IMR-90 (cell line): ENCODE measurements at regions not wholly inside any gene's neighbourhood (a gene's known extent, or its start where the extent isn't known, plus 50 kb on each side); places are given as distances from the start of the nearest gene placed in this dataset.
A peak's percentile ranks its signal among the peaks of the same experiment; 100 is the strongest.

Experiments
- ATAC-seq: fragments of 200-7000 bp; cut with Tn5 transposase; 2 replicates; pipeline ENCODE4 v1.9.1; 2020; ENCODE audit warnings: low read depth, mild to moderate bottlenecking, moderate library complexity
- BruUV-seq: library from RNA; stranded (reverse); fragments of 400-500 nt; replicated peaks from 2 replicates; lab custom pipeline; 2021; lab: Mats Ljungman, UMichigan
- CTCF ChIA-PET: fragments of 300-600 bp; formaldehyde crosslinking; extraction: SDS; loops from one replicate; lab custom pipeline; 2021; ENCODE audit warnings: antibody characterized with exemption; lab: Yijun Ruan, JAX
- POLR2A ChIA-PET: fragments of 300-600 bp; sonication (Branson Sonifier 250); formaldehyde crosslinking; loops from one replicate; lab custom pipeline; 2022; ENCODE audit warnings: antibody characterized with exemption; ENCODE audit not compliant: unreplicated experiment; lab: Charles Lee
- DNase-seq: peaks from one replicate; pipeline ENCODE4 v3.0.0; 2013
- H2AFZ ChIP-seq: replicated peaks from 2 replicates; pipeline ENCODE3; 2013; ENCODE audit warnings: low read length, mild to moderate bottlenecking; ENCODE audit not compliant: poor library complexity
- H2AK5ac ChIP-seq: 2 replicates; pipeline ENCODE4 v1.6.1; 2013; ENCODE audit warnings: low read depth, low read length, inconsistent platforms
- H2AK9ac ChIP-seq: replicated peaks from 2 replicates; pipeline ENCODE3; 2013; ENCODE audit warnings: mild to moderate bottlenecking, low read depth, low read length, moderate library complexity; ENCODE audit not compliant: poor library complexity
- H2BK120ac ChIP-seq: 2 replicates; pipeline ENCODE4 v1.6.1; 2013; ENCODE audit warnings: low read depth, low read length, inconsistent platforms
- H2BK15ac ChIP-seq: 3 replicates; pipeline ENCODE4 v1.6.1; 2013; ENCODE audit warnings: low read depth, low read length, inconsistent platforms
- H2BK20ac ChIP-seq: 2 replicates; pipeline ENCODE4 v1.6.1; 2013; ENCODE audit warnings: low read depth, mild to moderate bottlenecking, inconsistent platforms, low read length, moderate library complexity
- H2BK5ac ChIP-seq: 2 replicates; pipeline ENCODE4 v1.6.1; 2013; ENCODE audit warnings: mild to moderate bottlenecking, low read depth, low read length, inconsistent platforms; ENCODE audit not compliant: poor library complexity, severe bottlenecking
- H3K14ac ChIP-seq: replicated peaks from 2 replicates; pipeline ENCODE4 v1.6.1; 2013; ENCODE audit warnings: low read depth, low read length, inconsistent platforms
- H3K18ac ChIP-seq: 2 replicates; pipeline ENCODE4 v1.6.1; 2013; ENCODE audit warnings: low read depth, low read length, control low read depth
- H3K23ac ChIP-seq: 2 replicates; pipeline ENCODE4 v1.6.1; 2013; ENCODE audit warnings: low read depth, low read length, inconsistent platforms
- H3K27ac ChIP-seq: 2 replicates; pipeline ENCODE4 v1.5.1; 2013; ENCODE audit warnings: mild to moderate bottlenecking, control low read depth, low read length; ENCODE audit not compliant: insufficient read depth
- H3K27me3 ChIP-seq: 2 replicates; pipeline ENCODE4 v1.6.1; 2013; ENCODE audit warnings: low read length; ENCODE audit not compliant: control insufficient read depth, insufficient read depth
- H3K36me3 ChIP-seq: 2 replicates; pipeline ENCODE4 v1.6.1; 2013; ENCODE audit warnings: low read length, mixed read lengths; ENCODE audit not compliant: control insufficient read depth, insufficient read depth
- H3K4ac ChIP-seq: 2 replicates; pipeline ENCODE4 v1.6.1; 2013; ENCODE audit warnings: low read depth, low read length, inconsistent platforms
- H3K4me1 ChIP-seq: 2 replicates; pipeline ENCODE4 v1.6.1; 2013; ENCODE audit warnings: low read length, mixed read lengths; ENCODE audit not compliant: control insufficient read depth, insufficient read depth
- H3K4me2 ChIP-seq: 2 replicates; pipeline ENCODE4 v1.6.1; 2013; ENCODE audit warnings: low read depth, mild to moderate bottlenecking, control low read depth, low read length, moderate library complexity
- H3K4me3 ChIP-seq: 2 replicates; pipeline ENCODE4 v1.5.1; 2013; ENCODE audit warnings: low read depth, mild to moderate bottlenecking, control low read depth, low read length, moderate library complexity; ENCODE audit not compliant: insufficient read depth
- H3K56ac ChIP-seq: 2 replicates; pipeline ENCODE4 v1.6.1; 2013; ENCODE audit warnings: low read length, inconsistent platforms; ENCODE audit not compliant: insufficient read depth; ENCODE audit errors: extremely low read depth
- H3K79me1 ChIP-seq, 2 experiments: 2 replicates each; pipeline ENCODE4 v1.6.1; 2013; ENCODE audit warnings: low read length in 2 of 2, inconsistent platforms in 1 of 2, low read depth in 1 of 2
- H3K9ac ChIP-seq: 2 replicates; pipeline ENCODE4 v1.6.1; 2013; ENCODE audit warnings: low read depth, low read length, control low read depth
- H3K9me1 ChIP-seq: 2 replicates; pipeline ENCODE4 v1.6.1; 2013; ENCODE audit warnings: low read length, inconsistent platforms; ENCODE audit not compliant: insufficient read depth
- H3K9me3 ChIP-seq: 2 replicates; pipeline ENCODE4 v1.6.1; 2013; ENCODE audit warnings: low read length; ENCODE audit not compliant: control insufficient read depth, insufficient read depth
- H4K20me1 ChIP-seq: 2 replicates; pipeline ENCODE4 v1.6.1; 2013; ENCODE audit warnings: low read length, inconsistent platforms; ENCODE audit not compliant: insufficient read depth
- H4K5ac ChIP-seq: 2 replicates; pipeline ENCODE4 v1.6.1; 2013; ENCODE audit warnings: mild to moderate bottlenecking, low read depth, low read length, control low read depth
- H4K8ac ChIP-seq, 2 experiments: 2 replicates each; pipeline ENCODE4 v1.6.1; 2013; ENCODE audit warnings: low read depth in 2 of 2, low read length in 2 of 2, control low read depth in 1 of 2, inconsistent platforms in 1 of 2
- H4K91ac ChIP-seq: 2 replicates; pipeline ENCODE4 v1.6.1; 2013; ENCODE audit warnings: low read depth, low read length, inconsistent platforms; ENCODE audit not compliant: insufficient read depth
- BHLHE40 ChIP-seq: fragments of 150-350 bp; IDR thresholded peaks from 2 replicates; pipeline ENCODE4 v1.6.1; 2016; ENCODE audit warnings: mild to moderate bottlenecking, low read depth, low read length
- CEBPB ChIP-seq: IDR thresholded peaks from 2 replicates; pipeline ENCODE4 v1.6.1; 2012; ENCODE audit warnings: low read depth, low read length, improper control_type of control experiment
- CHD1 ChIP-seq: IDR thresholded peaks from 2 replicates; pipeline ENCODE4 v1.6.1; 2012; ENCODE audit warnings: low read depth, low read length, improper control_type of control experiment
- ELK1 ChIP-seq: fragments of 150-350 bp; IDR thresholded peaks from 2 replicates; pipeline ENCODE4 v1.6.1; 2016; ENCODE audit warnings: low read depth, mild to moderate bottlenecking, low read length, moderate library complexity, borderline replicate concordance
- FOS ChIP-seq: fragments of 150-350 bp; IDR thresholded peaks from 2 replicates; pipeline ENCODE4 v1.6.1; 2016; ENCODE audit warnings: low read depth, low read length
- MAFK ChIP-seq: IDR thresholded peaks from 2 replicates; pipeline ENCODE4 v1.6.1; 2012; ENCODE audit warnings: low read depth, low read length, improper control_type of control experiment
- MAZ ChIP-seq: IDR thresholded peaks from 2 replicates; pipeline ENCODE4 v1.6.1; 2012; ENCODE audit warnings: low read depth, mild to moderate bottlenecking, low read length, improper control_type of control experiment, moderate library complexity, borderline replicate concordance
- MXI1 ChIP-seq: IDR thresholded peaks from 2 replicates; pipeline ENCODE4 v1.6.1; 2012; ENCODE audit warnings: low read depth, mild to moderate bottlenecking, low read length, moderate library complexity, borderline replicate concordance
- NFE2L2 ChIP-seq: fragments of 150-350 bp; IDR thresholded peaks from 2 replicates; pipeline ENCODE4 v1.6.1; 2016; ENCODE audit warnings: low read depth, mild to moderate bottlenecking, low read length
- POLR2A ChIP-seq: IDR thresholded peaks from 2 replicates; pipeline ENCODE4 v1.6.1; 2012; ENCODE audit warnings: mild to moderate bottlenecking, low read depth, low read length
- RAD21 ChIP-seq: IDR thresholded peaks from 2 replicates; pipeline ENCODE4 v1.6.1; 2012; ENCODE audit warnings: low read length, improper control_type of control experiment
- RCOR1 ChIP-seq: IDR thresholded peaks from 2 replicates; pipeline ENCODE4 v1.6.1; 2012; ENCODE audit warnings: mild to moderate bottlenecking, low read length, improper control_type of control experiment; ENCODE audit not compliant: insufficient replicate concordance
- RFX5 ChIP-seq: IDR thresholded peaks from 2 replicates; pipeline ENCODE4 v1.8.0; 2012; ENCODE audit warnings: low read depth, mild to moderate bottlenecking, low read length, moderate library complexity
- SMC3 ChIP-seq: fragments of 150-350 bp; IDR thresholded peaks from 2 replicates; pipeline ENCODE4 v1.6.1; 2016; ENCODE audit warnings: low read depth, mild to moderate bottlenecking, antibody characterized with exemption, low read length, moderate library complexity
- USF2 ChIP-seq: fragments of 150-350 bp; IDR thresholded peaks from 2 replicates; pipeline ENCODE4 v1.6.1; 2017; ENCODE audit warnings: mild to moderate bottlenecking, antibody characterized with exemption, low read length, low read depth
- WGBS, 2 experiments: methylation state at CpG; one replicate each; pipeline versions ENCODE4 v1.1.5 to v1.1.7; 2013; ENCODE audit warnings: missing lambda C conversion rate in 2 of 2; ENCODE audit not compliant: insufficient read length in 1 of 2; ENCODE audit errors: extremely low coverage in 2 of 2; 5-methylcytosine and 5-hydroxymethylcytosine counted together
- dilution Hi-C: fragments of 300-500 bp; cut with HindIII; formaldehyde crosslinking; loops from one replicate; pipeline ENCODE4 v1.14.3; 2018; ENCODE audit warnings: low sequenced_read_pairs; ENCODE audit not compliant: unreplicated experiment
- in situ Hi-C: fragments of 300-500 bp; cut with MboI; formaldehyde crosslinking; loops from 3 replicates; pipeline ENCODE4 v1.14.3; 2019; ENCODE audit warnings: low sequenced_read_pairs, inconsistent platforms, mixed read lengths
- intact Hi-C: fragments of 100-400 bp; cut with micrococcal nuclease; formaldehyde crosslinking; loops from 2 replicates; pipeline ENCODE4 v1.10.0; 2022
- TF ChIP-seq, protein P1 (sequence below): conservative IDR thresholded peaks from 2 replicates; pipeline ENCODE4 v1.5.1; 2012; ENCODE audit warnings: mild to moderate bottlenecking, low read depth, low read length, improper control_type of control experiment

DNA sequence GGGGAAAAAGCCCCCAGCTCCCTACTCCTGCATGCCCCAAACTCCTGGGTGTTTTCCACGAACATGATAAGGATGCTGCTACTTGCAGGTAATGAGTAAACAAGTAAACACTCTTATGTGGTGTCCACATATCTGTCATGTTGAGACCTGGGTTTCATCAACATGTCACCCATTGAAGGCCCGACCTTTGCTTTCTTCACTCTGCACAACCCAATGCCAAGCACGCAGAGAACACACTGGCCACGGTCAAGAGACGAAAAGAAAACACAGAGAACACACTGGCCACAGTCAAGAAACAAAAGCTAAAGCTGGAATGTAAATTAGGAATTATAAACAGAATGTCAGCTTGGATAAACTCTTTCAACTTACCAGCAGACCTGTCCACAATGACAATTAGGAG lies 143.1 kb downstream of the TTC32 start:
- H3K79me1 ChIP-seq, result no peaks in the 10 kb centered on the region

More for the DNA sequence above, 143.1 kb downstream of the TTC32 start:
- no peak overlapping the region for H4K91ac ChIP-seq
- no peaks in the 10 kb centered on the region for H3K9me3 ChIP-seq
- no peak for ATAC-seq
- no peak overlapping the region for H4K5ac ChIP-seq
- no peak overlapping the region for H3K18ac ChIP-seq
- no peak overlapping the region for H2AK9ac ChIP-seq
- H3K56ac ChIP-seq, result no peak overlapping the region
- DNase-seq, result no peak
- in situ Hi-C loops (no loop called here), intact Hi-C loops (no loop called here), dilution Hi-C loops (no loop called here)
- no peak overlapping the region for H2BK20ac ChIP-seq
- no CpG with 5 or more reads among the region's 5 CpGs for WGBS, 2 experiments
- no peak overlapping the region for H2AFZ ChIP-seq
- H3K9me1 ChIP-seq, result peaks cover 3% of the 10 kb centered on the region; the same call in 1 of the 2 replicates
- no peak overlapping the region for H2AK5ac ChIP-seq
- no peak overlapping the region for H2BK120ac ChIP-seq
- no peak overlapping the region for H3K23ac ChIP-seq
- no peak overlapping the region for H3K4ac ChIP-seq
- no TSS peak for BruUV-seq
- no peak overlapping the region for H2BK5ac ChIP-seq
- no peak overlapping the region for H3K4me3 ChIP-seq
- no peak overlapping the region for H3K9ac ChIP-seq
- H4K8ac ChIP-seq, result no peak overlapping the region
- ChIA-PET CTCF (no interaction called here), POLR2A (no interaction called here)
- no peak overlapping the region for H3K4me2 ChIP-seq
- no peaks in the 10 kb centered on the region for H3K27me3 ChIP-seq
- H3K4me1 ChIP-seq, result peaks cover 8% of the 10 kb centered on the region
- H3K14ac ChIP-seq, result 0 out of 2 replicates have a peak overlapping the region, but pooled peaks have one; percentile 9
- no peak overlapping the region for H3K27ac ChIP-seq
- TF ChIP-seq MXI1, result no peak
- TF ChIP-seq FOS, result no peak
- no peak for TF ChIP-seq USF2
- no peak for TF ChIP-seq MAZ
- TF ChIP-seq CEBPB, result no peak
- no peak for TF ChIP-seq RFX5
- no peak for TF ChIP-seq NFE2L2
- no peak for TF ChIP-seq MAFK
- no peak for TF ChIP-seq CHD1
- no peak for TF ChIP-seq SMC3
- no peak for TF ChIP-seq POLR2A
- TF ChIP-seq, protein P1, sequence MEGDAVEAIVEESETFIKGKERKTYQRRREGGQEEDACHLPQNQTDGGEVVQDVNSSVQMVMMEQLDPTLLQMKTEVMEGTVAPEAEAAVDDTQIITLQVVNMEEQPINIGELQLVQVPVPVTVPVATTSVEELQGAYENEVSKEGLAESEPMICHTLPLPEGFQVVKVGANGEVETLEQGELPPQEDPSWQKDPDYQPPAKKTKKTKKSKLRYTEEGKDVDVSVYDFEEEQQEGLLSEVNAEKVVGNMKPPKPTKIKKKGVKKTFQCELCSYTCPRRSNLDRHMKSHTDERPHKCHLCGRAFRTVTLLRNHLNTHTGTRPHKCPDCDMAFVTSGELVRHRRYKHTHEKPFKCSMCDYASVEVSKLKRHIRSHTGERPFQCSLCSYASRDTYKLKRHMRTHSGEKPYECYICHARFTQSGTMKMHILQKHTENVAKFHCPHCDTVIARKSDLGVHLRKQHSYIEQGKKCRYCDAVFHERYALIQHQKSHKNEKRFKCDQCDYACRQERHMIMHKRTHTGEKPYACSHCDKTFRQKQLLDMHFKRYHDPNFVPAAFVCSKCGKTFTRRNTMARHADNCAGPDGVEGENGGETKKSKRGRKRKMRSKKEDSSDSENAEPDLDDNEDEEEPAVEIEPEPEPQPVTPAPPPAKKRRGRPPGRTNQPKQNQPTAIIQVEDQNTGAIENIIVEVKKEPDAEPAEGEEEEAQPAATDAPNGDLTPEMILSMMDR, result no peak
- TF ChIP-seq RCOR1, result no peak
- TF ChIP-seq RAD21, result no peak
- no peak for TF ChIP-seq BHLHE40
- no peak for TF ChIP-seq ELK1
- no peaks in the 10 kb centered on the region for H3K36me3 ChIP-seq
- H4K20me1 ChIP-seq, result no peaks in the 10 kb centered on the region
- H2BK15ac ChIP-seq, result no peak overlapping the region
